EL (cell line): ENCODE measurements at regions not wholly inside any gene's neighbourhood (a gene's known extent, or its start where the extent isn't known, plus 50 kb on each side); places are given as distances from the start of the nearest gene placed in this dataset.

Source experiments
- DNase-seq: peaks from one replicate; pipeline ENCODE4 v3.0.0-alpha.2; 2016

DNA sequence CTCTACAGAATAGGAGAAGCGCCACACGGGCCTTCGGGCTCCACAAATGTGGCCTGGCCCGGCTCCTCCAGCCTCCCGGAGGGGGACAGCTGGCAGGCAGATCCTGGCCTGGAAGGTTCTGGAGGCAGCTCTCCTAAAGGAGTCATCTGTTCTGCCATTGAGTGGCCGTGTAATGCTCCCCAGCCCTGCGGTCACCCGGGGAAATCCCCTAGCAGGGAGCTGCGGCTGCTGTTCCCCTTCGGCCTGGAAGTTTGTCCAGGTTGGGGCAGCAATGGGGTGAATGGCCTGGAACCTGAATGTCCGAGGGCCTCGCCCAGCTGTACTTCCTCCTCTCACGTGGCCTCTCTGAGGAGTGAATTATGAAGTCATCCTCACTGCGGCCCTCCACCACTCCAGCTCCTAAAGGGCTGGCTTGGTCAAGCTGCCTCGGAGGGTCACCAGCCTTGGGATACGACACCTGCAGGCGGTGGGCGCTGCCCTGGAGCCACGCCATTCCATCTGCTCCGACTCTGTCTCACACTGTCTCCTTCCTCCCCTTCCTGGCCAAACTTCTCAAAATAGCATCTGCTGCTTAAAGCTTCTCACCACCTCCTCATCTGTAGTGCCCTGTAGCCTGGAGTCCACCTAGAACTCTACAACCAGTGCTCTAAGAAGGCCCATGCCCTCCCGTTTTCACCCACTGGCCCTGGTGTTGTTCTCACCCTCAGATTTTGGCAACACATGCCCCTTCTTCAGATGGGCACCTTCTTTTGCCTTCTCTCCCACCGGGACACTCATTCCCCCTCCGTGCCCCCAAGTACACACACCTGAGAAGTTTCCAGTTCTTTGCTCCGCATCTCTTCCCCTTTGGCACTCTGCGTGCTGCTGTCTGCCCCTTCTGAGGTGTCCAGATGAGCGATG, 54.4 kb upstream of the TMPRSS2 start:
- DNase-seq = peak; percentile 65

DNA sequence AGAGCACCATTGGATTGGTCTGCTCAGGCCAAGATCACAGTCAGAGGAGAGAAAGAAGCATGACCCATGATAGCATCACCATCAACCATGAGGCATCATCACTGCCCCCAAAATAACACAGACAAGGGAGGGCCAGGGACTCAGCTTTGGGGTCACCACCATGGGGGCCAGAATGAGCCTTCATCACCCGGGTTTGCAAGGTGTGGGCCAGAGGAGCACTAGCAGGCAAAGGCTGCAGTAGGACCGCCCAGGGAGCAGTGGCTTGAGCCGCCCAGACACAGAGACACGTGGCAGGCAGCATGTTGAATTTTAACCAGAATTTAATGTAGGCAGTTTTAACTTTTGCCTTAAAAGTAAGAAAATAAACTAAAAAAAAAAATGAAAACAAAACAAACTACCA, 53.7 kb upstream of the TMPRSS2 start:
- DNase-seq = no peak

DNA sequence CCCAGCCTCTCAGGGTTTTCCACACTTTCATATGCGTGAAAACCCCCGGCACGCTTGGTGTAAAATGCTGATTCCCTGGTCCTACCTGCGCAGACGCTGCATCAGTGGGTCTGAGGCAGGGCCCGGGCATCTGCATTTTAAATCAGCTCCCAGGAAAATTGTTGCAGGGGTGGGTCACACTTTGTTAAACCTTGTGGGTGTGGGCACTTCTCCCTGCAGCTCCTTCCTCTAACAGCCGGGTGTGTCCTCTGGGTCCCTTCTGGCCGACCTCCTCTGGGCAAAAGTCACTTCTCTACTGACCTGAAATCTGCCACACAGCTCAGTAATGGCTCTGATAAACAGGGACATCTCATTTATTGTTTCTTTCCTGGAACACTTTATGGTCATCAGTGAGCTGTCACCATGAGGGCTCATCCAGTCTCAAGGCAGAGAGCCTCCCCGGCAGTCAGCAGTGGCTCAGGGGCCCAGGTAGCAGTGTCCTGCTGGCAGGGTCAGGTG, 52.8 kb upstream of the TMPRSS2 start:
- DNase-seq = no peak

DNA sequence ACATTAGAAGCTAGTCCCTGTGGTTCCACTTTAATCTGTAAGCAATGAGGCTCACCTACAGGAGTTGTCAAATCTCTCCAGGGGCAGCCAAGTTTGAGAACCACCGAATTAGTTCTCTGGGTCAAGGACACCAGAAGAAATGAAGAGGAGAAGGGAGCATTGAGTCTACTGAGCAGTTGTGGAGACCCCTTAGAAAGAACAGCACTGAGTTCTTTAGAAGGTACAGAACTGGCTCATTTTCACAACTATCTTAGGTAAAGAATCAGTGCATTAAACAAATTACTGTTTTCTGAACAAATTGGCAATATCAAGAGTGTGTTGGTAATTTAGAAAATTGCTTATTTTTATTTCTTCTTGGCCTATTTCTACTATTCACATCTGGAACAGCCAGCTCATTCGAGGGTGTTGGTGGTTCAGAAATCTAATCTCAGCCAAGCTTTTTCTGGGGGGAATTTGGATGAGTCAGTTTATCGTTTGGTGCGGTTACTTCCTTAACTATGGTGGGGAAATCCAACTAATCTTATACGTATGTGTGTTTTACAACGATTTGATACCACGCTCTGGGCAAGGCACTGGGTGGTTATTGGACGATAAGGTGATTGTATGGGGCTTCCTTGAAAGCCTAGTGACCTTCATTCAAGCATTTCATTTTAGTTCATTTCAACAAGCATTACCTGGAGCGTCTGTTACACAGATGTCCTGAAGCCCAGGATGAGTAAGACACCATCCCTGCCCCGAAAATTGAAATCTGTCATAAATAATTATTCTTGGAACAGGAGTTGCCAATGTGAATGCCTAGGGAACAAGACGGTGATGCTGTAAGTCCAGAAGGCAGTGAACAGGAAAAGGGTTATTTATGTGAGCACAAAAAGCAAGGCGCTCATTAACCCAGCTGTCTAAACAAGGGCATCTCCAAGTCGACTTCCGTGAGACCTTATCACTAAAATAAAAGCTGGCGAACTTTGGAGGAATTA, 52.0 kb upstream of the TMPRSS2 start:
- peak; percentile 78 for DNase-seq

- no peak for DNase-seq
These were observed 50.9 kb upstream of the TMPRSS2 start for GRCh38 chr21:41558842-41559241.

- DNase-seq = no peak
These were observed 49.9 kb upstream of the TMPRSS2 start for GRCh38 chr21:41557884-41558283.
